ENCODE measurements at regions not wholly inside any gene's neighbourhood (a gene's known extent, or its start where the extent isn't known, plus 50 kb on each side); places are given as distances from the start of the nearest gene placed in this dataset.

DNA sequence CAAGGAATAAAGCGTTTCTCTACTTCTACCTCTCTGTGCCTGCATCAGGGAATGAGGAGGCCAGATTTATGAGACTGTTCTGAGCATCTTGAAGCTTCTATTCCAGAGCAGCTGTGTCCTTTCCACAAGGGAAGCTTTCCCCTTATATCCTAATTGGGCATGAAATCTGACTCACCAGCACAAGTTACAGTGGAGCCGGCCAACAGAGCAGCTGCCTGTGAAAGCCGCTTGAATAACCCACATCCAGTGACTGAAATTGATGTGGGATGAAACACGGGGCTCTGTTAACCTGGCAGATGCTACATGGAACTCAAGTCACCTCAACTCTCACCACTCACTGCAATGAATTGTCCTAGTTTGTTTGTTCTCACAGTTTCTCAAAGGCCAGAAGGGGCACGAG is 400.3 kb downstream of the TFAP2A start:
- no peak overlapping the region for H3K4me3 Mint-ChIP-seq
- no peaks in the 10 kb centered on the region for H3K4me1 ChIP-seq (ENCODE audit: insufficient read depth, low read length)
- WGBS (ENCODE audit: extremely low coverage, insufficient read length, low lambda C conversion rate), result no CpG with 5 or more reads among the region's 5 CpGs

More for the DNA sequence above, 400.3 kb downstream of the TFAP2A start:
- Histone ChIP-seq H4K8ac (replicated peaks; ENCODE audit: insufficient read length, low read depth, low read length) (no peak overlapping the region), H2BK12ac (ENCODE audit: insufficient read length, low read depth, low read length) (no peak overlapping the region), H2BK5ac (ENCODE audit: insufficient read length, low read length) (no peak overlapping the region), H3T11ph (ENCODE audit: low read length) (no peak overlapping the region), H4K91ac (ENCODE audit: insufficient read length, low read depth, low read length) (no peak overlapping the region), H2BK15ac (ENCODE audit: low read depth, low read length) (no peak overlapping the region), H3K9me3 (ENCODE audit: control insufficient read depth, low read depth, low read length) (peaks cover 6% of the 10 kb centered on the region), H3K14ac (ENCODE audit: insufficient read depth, low read length) (no peak overlapping the region), H4K5ac (ENCODE audit: insufficient read length, low read depth, low read length) (no peak overlapping the region), H3K79me2 (ENCODE audit: insufficient read depth, low read length) (no peaks in the 10 kb centered on the region), H3K9ac (ENCODE audit: extremely low read depth, insufficient read length, low read length) (no peak overlapping the region), H2BK20ac (ENCODE audit: low read depth, low read length, poor library complexity, severe bottlenecking) (no peak overlapping the region), H2BK120ac (ENCODE audit: low read depth, low read length, poor library complexity, severe bottlenecking) (no peak overlapping the region), H3K4ac (ENCODE audit: low read depth, low read length) (no peak overlapping the region), H3K27ac (ENCODE audit: insufficient read length, low read depth, low read length) (no peak overlapping the region), H3K79me1 (ENCODE audit: insufficient read depth, low read depth, low read length, poor library complexity, severe bottlenecking) (no peaks in the 10 kb centered on the region), H4K20me1 (ENCODE audit: control insufficient read depth, insufficient read depth, insufficient read length) (no peaks in the 10 kb centered on the region), H3K27me3 (ENCODE audit: insufficient read depth, low read length) (no peaks in the 10 kb centered on the region), H3K23ac (ENCODE audit: insufficient read length, low read depth, low read length) (no peak overlapping the region), H3K18ac (ENCODE audit: insufficient read length, low read depth, low read length) (no peak overlapping the region), H3K56ac (ENCODE audit: insufficient read length, low read depth, low read length) (no peak overlapping the region), H3K23me2 (ENCODE audit: insufficient read length, low read depth, low read length, poor library complexity, severe bottlenecking) (no peaks in the 10 kb centered on the region), H3K4me2 (ENCODE audit: insufficient read depth, insufficient read length, low read length) (no peak overlapping the region), H2AFZ (ENCODE audit: low read length) (no peak overlapping the region), H2AK5ac (ENCODE audit: insufficient read length, low read length) (no peak overlapping the region)
- Mint-ChIP-seq H3K4me1 (no peaks in the 10 kb centered on the region), H3K27me3 (ENCODE audit: low read depth) (peaks cover 3% of the 10 kb centered on the region), H3K9me3 (peaks cover 11 to 13% of the 10 kb centered on the region in 2 experiments; a peak in 4 of 5 replicates), H3K36me3 (ENCODE audit: insufficient read depth in 1 of 3, low read depth in 3 of 3) (peaks cover 0 to 8% (median 1%) of the 10 kb centered on the region in 3 experiments; a peak in 2 of 7 replicates), H3K27ac (no peak overlapping the region)
- DNase-seq, result no peak
- TF ChIP-seq, protein P1, sequence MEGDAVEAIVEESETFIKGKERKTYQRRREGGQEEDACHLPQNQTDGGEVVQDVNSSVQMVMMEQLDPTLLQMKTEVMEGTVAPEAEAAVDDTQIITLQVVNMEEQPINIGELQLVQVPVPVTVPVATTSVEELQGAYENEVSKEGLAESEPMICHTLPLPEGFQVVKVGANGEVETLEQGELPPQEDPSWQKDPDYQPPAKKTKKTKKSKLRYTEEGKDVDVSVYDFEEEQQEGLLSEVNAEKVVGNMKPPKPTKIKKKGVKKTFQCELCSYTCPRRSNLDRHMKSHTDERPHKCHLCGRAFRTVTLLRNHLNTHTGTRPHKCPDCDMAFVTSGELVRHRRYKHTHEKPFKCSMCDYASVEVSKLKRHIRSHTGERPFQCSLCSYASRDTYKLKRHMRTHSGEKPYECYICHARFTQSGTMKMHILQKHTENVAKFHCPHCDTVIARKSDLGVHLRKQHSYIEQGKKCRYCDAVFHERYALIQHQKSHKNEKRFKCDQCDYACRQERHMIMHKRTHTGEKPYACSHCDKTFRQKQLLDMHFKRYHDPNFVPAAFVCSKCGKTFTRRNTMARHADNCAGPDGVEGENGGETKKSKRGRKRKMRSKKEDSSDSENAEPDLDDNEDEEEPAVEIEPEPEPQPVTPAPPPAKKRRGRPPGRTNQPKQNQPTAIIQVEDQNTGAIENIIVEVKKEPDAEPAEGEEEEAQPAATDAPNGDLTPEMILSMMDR (conservative IDR thresholded peaks at IDR 0.05), result no peak

Measured in H9 (cell line).